ENCODE measurements at regions not wholly inside any gene's neighbourhood (a gene's known extent, or its start where the extent isn't known, plus 50 kb on each side); places are given as distances from the start of the nearest gene placed in this dataset.
A peak's percentile ranks its signal among the peaks of the same experiment; 100 is the strongest.

GRCh38 chr14:81673930-81674329 is 140.3 kb upstream of the SEL1L start:
- DNase-seq: no peak

GRCh38 chr14:81676395-81676794 is 142.7 kb upstream of the SEL1L start:
- no peak for DNase-seq

- DNase-seq: no peak
Measured at GRCh38 chr14:81676879-81677278, 143.2 kb upstream of the SEL1L start.

GRCh38 chr14:81677736-81678135 is 144.1 kb upstream of the SEL1L start:
- DNase-seq: no peak

GRCh38 chr14:81679226-81679625 is 145.6 kb upstream of the SEL1L start:
- no peak for DNase-seq

GRCh38 chr14:81681541-81681940 is 147.9 kb upstream of the SEL1L start:
- DNase-seq: no peak

GRCh38 chr14:81682134-81682533 is 148.5 kb upstream of the SEL1L start:
- DNase-seq: no peak

- no peak for DNase-seq
Measured at GRCh38 chr14:81682701-81683100, 149.0 kb upstream of the SEL1L start.

- DNase-seq: no peak
Measured at GRCh38 chr14:81684696-81685095, 151.0 kb upstream of the SEL1L start.

- no peak for DNase-seq
Measured at GRCh38 chr14:81686512-81686911, 152.9 kb upstream of the SEL1L start.

- DNase-seq: no peak
Measured at GRCh38 chr14:81691931-81692330, 158.3 kb upstream of the SEL1L start.

- no peak for DNase-seq
Measured at GRCh38 chr14:81694419-81694818, 160.8 kb upstream of the SEL1L start.

- DNase-seq: no peak
Measured at GRCh38 chr14:81709681-81710080, 176.0 kb upstream of the SEL1L start.

- DNase-seq: no peak
Measured at GRCh38 chr14:81710232-81710845, 176.7 kb upstream of the SEL1L start.

GRCh38 chr14:81715731-81716130 is 182.1 kb upstream of the SEL1L start:
- no peak for DNase-seq

- DNase-seq: no peak
Measured at GRCh38 chr14:81716953-81717352, 183.3 kb upstream of the SEL1L start.

- no peak for DNase-seq
Measured at GRCh38 chr14:81723956-81724355, 190.3 kb upstream of the SEL1L start.

GRCh38 chr14:81727218-81727617 is 193.6 kb upstream of the SEL1L start:
- peak; percentile 20 for DNase-seq

GRCh38 chr14:81728447-81728846 is 194.8 kb upstream of the SEL1L start:
- DNase-seq: no peak

- DNase-seq: no peak
Measured at GRCh38 chr14:81729622-81730021, 196.0 kb upstream of the SEL1L start.

GRCh38 chr14:81737938-81738337 is 204.3 kb upstream of the SEL1L start:
- DNase-seq: no peak

- no peak for DNase-seq
Measured at GRCh38 chr14:81738946-81739659, 205.4 kb upstream of the SEL1L start.

GRCh38 chr14:81743605-81744004 is 210.0 kb upstream of the SEL1L start:
- DNase-seq: no peak

- no peak for DNase-seq
Measured at GRCh38 chr14:81751198-81751597, 217.5 kb upstream of the SEL1L start.

GRCh38 chr14:81759541-81759940 is 225.9 kb upstream of the SEL1L start:
- DNase-seq: no peak
